B cell (primary cell): ENCODE measurements at regions not wholly inside any gene's neighbourhood (a gene's known extent, or its start where the extent isn't known, plus 50 kb on each side); places are given as distances from the start of the nearest gene placed in this dataset.

Source experiments
- EZH2 ChIP-seq: IDR thresholded peaks from 2 replicates; pipeline ENCODE4 v1.6.1; 2012; ENCODE audit warnings: borderline replicate concordance, low read depth, mild to moderate bottlenecking, moderate library complexity, low read length; ENCODE audit not compliant: insufficient read depth, poor library complexity, severe bottlenecking
- TF ChIP-seq, protein P1 (sequence below): fragments of 200-600 bp; IDR thresholded peaks from one replicate; pipeline ENCODE4 v1.8.0; 2022; ENCODE audit warnings: antibody characterized with exemption, mild to moderate bottlenecking

GRCh38 chr5:62115014-62115413 lies 191.0 kb upstream of the KIF2A start:
- TF ChIP-seq, protein P1, sequence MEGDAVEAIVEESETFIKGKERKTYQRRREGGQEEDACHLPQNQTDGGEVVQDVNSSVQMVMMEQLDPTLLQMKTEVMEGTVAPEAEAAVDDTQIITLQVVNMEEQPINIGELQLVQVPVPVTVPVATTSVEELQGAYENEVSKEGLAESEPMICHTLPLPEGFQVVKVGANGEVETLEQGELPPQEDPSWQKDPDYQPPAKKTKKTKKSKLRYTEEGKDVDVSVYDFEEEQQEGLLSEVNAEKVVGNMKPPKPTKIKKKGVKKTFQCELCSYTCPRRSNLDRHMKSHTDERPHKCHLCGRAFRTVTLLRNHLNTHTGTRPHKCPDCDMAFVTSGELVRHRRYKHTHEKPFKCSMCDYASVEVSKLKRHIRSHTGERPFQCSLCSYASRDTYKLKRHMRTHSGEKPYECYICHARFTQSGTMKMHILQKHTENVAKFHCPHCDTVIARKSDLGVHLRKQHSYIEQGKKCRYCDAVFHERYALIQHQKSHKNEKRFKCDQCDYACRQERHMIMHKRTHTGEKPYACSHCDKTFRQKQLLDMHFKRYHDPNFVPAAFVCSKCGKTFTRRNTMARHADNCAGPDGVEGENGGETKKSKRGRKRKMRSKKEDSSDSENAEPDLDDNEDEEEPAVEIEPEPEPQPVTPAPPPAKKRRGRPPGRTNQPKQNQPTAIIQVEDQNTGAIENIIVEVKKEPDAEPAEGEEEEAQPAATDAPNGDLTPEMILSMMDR, result no peak
- TF ChIP-seq EZH2, result no peak
